Fibroblast of gingiva (primary cell): ENCODE measurements at regions not wholly inside any gene's neighbourhood (a gene's known extent, or its start where the extent isn't known, plus 50 kb on each side); places are given as distances from the start of the nearest gene placed in this dataset.

Experiments used
- DNase-seq: peaks from one replicate; pipeline ENCODE4 v3.0.0-alpha.2; 2011; ENCODE audit warnings: low read depth

GRCh38 chr6:114785235-114786127 is 442.7 kb upstream of the HS3ST5 start:
- DNase-seq, result no peak

GRCh38 chr6:114783783-114784182 is 441.0 kb upstream of the HS3ST5 start:
- DNase-seq, result no peak

GRCh38 chr6:114783083-114783482 is 440.3 kb upstream of the HS3ST5 start:
- no peak for DNase-seq

DNA sequence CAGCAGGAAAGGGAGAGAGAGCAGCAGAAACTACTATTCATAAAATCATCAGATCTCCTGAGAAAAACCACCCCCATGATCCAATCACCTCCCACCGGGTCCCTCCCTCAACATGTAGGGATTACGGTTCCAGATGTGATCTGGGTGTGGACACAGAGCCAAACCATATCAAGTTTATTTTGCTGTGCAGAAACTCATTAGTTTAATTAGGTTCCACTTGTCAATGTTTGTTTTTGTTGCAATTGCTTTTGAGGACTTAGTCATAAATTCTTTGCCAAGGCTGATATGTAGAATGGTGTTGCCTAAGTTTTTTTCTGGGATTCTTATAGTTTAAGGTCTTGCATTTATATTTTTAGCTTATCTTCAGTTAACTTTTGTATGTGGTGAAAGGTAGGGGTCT is 422.0 kb upstream of the HS3ST5 start:
- no peak for DNase-seq

DNA sequence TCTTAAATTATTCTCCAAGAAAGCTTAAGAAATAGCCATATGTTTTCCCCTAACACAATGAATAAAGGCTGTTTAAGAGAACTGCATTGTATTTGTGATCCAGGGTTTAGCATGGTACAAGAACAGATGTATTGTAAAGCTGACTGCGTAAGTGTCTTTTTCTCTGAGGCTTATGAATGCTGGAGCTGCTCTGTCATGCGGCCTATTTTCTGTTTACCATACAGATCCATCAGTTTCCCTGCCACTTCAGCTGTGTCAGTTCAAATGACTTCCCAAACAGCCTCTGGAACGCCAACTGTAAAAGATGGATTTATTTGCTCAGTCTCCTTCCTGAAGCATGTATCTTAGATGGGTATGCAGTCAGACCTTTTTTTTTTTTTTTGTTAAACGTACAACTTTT is 419.3 kb upstream of the HS3ST5 start:
- DNase-seq, result no peak

- peak; percentile 1 for DNase-seq
These were observed 405.3 kb upstream of the HS3ST5 start for GRCh38 chr6:114747995-114748625.

- DNase-seq, result no peak
These were observed 397.7 kb upstream of the HS3ST5 start for GRCh38 chr6:114740547-114740946.

DNA sequence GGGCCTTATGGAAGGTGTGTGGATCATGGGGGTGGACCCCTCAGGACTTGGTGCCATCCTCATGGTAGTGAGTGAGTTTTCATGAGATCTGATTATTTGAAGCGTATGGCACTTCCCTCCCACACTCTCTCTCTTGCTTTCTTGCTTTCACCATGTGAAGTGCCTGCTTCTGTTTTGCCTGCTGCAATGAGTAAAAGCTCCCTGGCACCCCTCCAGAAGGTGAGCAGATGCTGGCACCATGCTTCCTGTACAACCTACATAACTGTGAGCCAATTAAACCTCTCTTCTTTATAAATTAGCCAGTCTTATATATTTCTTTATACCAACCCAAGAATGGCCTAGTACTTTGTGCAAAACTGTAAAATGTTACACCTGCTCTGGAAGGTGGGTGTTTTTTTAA is 396.8 kb upstream of the HS3ST5 start:
- no peak for DNase-seq

- no peak for DNase-seq
These were observed 392.4 kb upstream of the HS3ST5 start for GRCh38 chr6:114735025-114735735.

- DNase-seq, result no peak
These were observed 390.8 kb upstream of the HS3ST5 start for GRCh38 chr6:114733596-114733995.

DNA sequence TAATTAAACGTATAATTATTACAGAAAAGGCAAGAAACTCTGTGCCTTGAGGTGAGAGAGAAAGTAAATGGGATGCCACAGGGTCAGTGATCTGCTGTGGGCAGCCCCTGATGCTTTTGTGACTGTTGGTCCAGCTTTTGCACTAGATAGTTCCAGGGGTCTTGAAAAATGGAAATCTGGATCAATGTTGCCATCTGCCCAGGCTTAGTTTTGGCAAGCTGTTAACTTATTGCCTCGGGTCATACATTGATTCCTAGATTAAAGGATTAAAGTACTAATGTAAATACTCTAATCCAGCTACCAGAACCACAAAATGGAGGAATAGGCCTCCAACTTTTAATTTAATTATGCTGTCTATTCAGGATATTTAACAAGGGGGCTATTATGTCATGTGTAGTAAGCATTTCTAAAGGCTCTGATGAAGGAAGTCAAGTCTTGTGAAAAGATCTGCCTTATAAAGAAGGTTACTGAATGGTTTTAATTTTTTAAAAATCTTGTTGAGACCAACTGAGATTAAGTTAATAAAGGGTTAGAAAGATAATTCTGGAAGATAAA is 376.0 kb upstream of the HS3ST5 start:
- no peak for DNase-seq

DNA sequence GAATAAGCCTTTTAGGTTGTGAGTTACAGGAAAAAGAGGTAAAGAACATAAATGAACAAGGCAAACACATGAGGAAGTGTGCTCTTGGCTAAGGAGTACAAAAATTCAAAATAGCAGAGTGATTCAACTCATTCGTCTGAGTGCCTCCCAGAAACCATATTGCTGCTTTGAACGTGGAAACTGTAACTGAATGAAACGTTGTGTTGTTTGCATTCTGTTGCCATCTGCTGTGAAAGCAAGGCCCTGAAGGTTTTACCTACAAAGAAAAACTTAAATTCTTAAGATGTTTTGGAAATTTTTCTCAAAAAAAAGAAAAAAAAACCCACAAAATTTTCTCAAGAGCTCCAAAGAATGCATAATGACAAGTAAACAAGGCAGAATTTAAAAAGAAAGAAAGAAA is 375.4 kb upstream of the HS3ST5 start:
- no peak for DNase-seq

GRCh38 chr6:114714836-114715507 is 372.1 kb upstream of the HS3ST5 start:
- DNase-seq, result no peak

DNA sequence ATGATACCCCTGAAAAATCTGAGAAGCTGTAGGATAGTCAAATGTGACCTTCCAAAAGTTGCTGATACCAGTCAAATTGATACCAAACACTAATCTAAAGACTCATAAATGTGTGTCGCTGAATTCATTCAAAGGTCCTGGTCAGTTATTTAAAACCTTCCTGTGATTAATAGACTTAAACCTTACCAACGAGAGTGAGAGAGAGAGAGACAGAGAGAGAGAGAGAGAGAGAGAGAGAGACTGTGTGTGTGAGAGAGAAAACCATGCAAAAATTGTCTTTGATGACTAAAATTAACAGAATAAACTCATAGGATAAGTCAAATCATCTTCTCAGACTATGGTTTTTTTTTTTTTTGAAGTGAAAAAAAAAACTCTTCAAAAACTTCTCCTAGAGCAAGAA is 370.9 kb upstream of the HS3ST5 start:
- no peak for DNase-seq

- DNase-seq, result no peak
These were observed 369.4 kb upstream of the HS3ST5 start for GRCh38 chr6:114712129-114712662.

- no peak for DNase-seq
These were observed 364.3 kb upstream of the HS3ST5 start for GRCh38 chr6:114707081-114707620.

DNA sequence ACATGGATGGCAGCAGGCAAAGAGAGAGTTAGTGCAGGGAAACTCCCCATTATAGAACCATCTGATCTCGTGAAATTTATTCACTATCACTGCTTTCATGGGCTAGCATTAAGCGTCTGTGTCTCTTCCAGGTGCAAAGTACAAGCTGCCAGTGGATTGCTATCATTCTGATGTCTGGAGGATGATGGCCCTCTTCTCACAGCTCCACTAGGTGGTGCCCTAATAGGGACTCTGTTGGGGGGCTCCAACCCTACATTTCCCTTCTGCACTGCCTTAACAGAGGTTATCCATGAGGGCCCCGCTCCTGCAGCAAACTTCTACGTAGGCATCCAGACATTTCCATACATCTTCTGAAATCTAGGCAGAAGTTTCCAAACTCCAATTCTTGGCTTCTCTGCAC is 347.8 kb upstream of the HS3ST5 start:
- no peak for DNase-seq

DNA sequence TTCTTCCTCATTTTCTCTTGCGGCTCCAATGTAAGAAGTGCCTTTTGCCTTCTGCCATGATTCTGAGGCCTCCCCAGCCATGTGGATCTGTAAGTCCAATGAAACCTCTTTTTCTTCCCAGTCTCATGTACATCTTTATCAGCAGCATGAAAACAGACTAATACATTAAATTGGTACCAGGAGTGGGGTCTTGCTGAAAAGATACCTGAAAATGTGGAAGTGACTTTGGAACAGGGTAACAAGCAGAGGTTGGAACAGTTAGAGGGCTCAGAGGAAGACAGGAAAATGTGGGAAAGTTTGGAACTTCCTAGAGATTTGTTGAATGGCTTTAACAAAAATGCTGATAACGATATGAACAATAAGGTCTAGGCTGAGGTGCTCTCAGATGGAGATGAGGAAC is 316.7 kb upstream of the HS3ST5 start:
- no peak for DNase-seq

- DNase-seq, result no peak
These were observed 308.8 kb upstream of the HS3ST5 start for GRCh38 chr6:114651611-114652010.

GRCh38 chr6:114650891-114651290 is 308.1 kb upstream of the HS3ST5 start:
- no peak for DNase-seq

DNA sequence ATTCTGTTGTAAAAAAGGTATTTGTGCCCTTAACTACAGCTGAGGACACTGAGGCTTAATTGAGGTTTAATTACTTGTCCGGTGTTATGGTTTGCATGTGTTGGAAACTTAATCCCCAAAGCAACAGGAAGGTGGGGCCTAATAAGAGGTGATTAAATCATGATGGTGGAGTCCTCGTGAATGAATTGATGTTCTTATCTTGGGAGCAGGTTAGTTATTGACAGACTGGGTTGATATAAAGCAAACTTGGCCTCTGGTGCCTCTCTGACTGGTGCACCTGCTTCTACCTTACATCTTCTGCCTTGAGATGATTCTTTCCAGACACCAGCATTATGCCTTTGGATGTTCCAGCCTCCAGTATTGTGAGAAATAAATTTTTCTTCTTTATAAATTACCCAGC is 306.5 kb upstream of the HS3ST5 start:
- no peak for DNase-seq

- DNase-seq, result no peak
These were observed 306.0 kb upstream of the HS3ST5 start for GRCh38 chr6:114648847-114649246.
